Skeletal muscle cell (primary cell): ENCODE measurements at regions not wholly inside any gene's neighbourhood (a gene's known extent, or its start where the extent isn't known, plus 50 kb on each side); places are given as distances from the start of the nearest gene placed in this dataset.

ENCODE experiments used
- DNase-seq: peaks from one replicate; pipeline ENCODE4 v3.0.0-alpha.2; 2010; ENCODE audit warnings: low read depth
- H3K4me3 ChIP-seq: 2 replicates; pipeline ENCODE4 v1.5.1; 2011; ENCODE audit warnings: low read depth, mild to moderate bottlenecking, control low read depth, low read length, moderate library complexity

DNA sequence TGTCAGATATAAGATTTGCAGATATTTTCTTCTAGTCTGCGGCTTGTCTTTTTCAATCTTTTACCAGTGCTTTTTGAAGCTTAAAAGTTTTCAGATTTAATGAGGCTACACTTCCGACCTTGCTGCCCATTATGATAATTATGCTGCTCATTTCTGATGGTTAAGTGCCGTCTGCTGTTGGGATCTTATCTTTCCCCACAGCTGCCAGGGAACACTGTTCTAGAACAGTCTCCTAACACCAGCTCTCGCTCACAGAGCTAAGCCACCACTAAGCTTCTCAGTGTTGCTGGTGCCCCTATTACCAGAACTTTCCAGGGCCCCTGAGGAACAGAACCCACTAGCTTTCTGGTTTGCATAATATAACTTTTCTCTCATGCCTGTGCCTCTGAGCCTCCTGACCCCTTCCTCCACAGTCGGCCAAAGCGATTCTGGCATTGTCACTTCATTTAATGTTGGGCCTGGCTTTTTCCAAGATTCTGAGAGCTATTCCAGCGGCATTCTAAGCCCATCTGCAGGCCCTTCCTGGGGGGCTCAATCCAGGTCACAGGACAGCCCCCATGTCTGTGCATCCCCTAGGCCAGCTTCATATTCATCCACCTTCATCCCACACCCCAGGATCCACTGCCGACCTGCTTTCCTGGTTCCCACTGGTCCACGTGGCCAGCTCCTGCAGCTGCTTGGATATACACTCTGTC lies 237.0 kb downstream of the PTPRU start:
- no peak for DNase-seq
- no peak overlapping the region for H3K4me3 ChIP-seq

DNA sequence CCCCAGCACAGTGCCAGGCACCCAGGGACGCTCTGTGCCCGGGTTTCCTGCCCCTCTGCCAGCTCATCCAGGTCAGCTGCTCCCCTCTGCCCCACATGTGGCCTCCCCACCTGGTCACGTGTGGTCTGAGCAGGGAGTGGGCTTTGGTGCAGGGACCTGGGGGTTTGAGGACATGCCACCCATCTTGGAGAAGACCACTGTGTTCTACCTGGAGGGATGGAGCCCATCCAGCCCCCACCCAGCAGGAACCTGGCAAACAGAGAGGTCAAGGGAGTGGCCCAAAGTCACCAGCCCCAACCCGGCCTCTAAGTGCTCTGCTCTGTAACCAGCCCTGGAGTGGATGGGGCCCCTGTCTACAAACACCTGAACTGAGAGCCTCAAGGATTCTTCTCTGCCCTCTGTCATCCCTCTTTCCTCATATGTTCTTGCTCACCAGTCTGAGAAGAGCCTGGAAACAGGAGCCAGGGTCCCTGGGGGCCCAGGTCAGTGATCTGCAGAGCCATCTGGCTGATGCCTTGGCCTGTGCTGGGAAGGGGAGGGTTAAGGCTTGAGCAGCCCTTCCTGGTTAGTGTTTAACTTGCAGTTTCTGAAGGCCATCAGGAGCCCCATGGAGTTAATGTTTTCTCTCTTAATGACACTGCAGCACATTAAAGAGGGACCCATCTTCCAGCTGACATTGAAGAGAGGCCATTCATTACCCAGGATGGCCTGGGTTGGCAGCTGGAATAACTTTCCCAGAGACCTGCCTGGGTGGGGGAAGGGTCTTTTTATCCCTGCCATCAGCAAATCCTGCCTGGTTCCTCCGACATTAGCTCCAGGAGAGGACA lies 235.4 kb downstream of the PTPRU start:
- no peak for DNase-seq
- no peak overlapping the region for H3K4me3 ChIP-seq

DNA sequence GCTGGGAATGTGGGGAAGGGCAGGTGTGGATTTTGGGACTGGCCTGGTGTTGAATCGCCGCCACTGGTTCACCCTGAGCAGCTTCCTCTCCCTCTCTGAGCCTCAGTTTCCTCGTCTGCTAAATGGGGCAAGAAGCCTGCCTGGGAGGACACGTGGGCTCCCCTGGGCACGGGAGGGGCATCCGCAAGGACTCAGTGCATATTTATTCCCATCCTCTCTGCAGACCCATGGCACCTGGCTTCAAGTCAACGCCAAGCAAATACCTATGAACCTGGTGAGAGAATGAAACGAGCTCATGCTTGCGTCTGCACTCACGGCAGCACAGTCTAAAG lies 234.4 kb downstream of the PTPRU start:
- DNase-seq = no peak

DNA sequence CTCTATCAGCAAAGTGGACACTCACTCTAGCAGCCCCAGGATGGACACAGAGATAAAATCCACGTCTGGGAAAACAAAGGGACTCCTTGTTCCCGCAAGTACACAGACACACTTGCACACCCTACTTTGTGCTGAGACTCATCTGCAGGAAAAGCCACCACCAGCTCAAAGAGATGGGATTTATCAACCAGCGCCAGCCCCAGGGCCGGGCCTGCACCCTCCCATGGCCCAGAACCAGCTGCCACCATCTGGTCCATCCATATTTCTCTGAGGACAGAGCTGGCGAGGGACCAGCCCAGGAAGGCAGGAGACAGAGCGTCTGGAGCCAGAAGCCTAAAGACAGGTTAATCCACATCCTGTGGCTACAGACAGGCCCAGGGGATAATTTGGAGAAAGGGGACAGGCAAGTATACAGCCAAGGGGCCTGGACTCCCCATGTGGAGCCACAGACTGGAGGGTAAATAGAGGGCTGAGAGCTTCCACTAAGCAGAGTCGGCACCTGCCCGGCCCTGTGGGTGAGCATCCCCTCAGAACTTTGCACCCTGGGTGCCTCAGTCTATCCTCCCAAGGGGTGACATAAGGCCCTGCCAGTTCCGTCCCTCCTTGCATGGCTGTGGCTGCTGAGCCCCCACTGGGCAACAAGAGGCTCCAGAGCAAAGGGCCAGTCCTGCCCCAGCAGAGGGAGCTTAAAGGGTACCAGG lies 233.9 kb downstream of the PTPRU start:
- H3K4me3 ChIP-seq = no peak overlapping the region
- no peak for DNase-seq

More for the DNA sequence above, 234.4 kb downstream of the PTPRU start:
- no peak overlapping the region for H3K4me3 ChIP-seq

DNA sequence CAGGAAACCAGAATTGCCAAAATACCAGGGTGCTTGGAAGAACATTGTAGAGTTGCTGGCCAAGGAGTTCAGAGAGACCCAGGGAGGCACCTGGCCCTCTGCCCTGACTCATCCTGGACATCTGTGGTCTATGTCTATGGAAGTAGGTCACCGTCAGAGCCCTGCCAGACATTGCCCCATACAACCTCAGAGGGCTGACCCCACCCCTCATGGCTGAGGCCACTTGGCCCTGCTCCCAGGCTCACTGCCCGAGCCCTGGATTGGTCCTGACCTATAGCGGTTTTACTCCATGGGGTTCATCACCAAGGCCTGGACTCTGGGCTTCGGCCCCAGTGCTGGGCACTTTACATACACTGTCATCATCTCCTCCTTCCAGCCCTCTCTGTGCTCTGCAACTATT lies 233.1 kb downstream of the PTPRU start:
- no peak overlapping the region for H3K4me3 ChIP-seq
- DNase-seq = no peak

DNA sequence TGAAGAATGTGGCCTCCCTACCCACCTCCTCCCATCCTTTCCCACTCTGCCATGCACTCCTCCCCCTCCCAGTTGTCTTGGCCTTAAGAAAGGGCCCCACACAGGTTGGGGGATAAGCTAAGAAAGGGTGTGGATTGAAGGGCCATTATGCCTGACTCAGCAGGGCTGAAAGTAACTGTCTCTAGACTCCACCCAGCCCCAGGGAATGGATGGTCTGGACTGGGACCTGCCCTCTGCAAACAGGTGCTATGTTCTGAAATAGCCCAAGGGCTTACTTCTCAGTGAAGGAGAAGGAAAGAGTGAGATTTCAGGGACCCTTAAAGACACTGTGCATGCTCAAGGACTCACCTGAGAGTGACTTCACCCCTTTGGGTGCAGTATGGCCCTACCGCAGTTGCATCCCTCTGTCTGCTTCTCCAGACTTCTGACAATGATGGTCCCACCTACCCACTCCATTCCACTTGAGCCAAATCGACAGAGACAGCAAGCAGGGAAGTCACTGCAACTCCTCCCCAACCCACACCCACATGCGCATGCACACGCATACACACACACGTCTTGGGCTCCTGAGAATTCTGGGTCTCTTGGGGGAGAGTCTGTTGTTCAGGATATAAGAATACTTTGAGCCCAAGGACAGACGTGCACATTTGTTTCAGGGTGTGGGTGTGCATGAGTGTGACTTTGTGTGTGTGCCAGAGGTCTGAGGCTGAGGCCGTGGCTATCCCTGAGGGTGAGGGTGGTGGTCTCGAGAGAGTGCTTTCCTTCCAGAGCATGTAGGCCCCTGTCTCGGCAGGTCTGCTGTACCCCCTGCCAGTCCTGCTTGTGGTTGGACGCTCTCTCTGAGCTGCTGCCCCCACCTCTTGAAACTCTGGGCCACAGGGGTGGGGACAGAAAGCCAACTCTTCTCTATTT lies 231.9 kb downstream of the PTPRU start:
- no peak for DNase-seq
- no peak overlapping the region for H3K4me3 ChIP-seq

DNA sequence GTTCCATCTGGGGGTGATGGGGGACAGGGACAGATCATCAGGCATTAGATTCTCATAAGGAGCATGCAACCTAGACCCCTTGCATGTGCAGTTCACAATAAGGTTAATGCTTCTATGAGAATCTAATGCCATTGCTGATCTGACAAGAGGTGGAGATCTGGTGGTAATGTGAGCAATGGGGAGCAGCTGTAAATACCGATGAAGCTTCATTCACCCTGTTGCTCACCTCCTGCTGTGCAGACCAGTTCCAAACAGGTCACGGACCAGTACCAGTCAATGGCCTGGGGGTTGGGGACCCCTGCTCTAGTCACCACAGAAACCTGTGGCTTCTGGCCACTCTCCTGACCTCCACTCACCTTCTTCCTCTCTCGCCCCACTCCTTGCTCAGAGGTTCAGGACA lies 229.9 kb downstream of the PTPRU start:
- H3K4me3 ChIP-seq = no peak overlapping the region
- no peak for DNase-seq

DNA sequence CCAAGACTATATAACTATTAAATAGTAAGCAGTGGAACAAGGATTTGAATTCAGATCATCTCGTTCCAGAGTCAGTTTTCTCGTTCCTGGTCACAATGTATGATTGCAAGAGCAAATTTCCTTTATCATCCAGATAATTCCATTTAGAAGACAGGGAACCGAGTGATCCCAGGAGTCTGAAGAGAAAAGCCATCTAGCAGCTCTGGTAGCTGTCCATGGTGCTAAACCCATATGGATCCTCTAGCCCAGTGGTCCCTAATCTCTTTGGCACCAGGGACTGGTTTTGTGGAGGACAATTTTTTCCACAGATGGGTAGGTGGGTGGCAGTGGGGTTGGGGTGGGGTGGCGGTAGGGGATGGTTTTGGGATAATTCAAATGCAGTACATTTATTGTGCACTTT lies 229.4 kb downstream of the PTPRU start:
- no peak for DNase-seq
- H3K4me3 ChIP-seq = no peak overlapping the region

DNA sequence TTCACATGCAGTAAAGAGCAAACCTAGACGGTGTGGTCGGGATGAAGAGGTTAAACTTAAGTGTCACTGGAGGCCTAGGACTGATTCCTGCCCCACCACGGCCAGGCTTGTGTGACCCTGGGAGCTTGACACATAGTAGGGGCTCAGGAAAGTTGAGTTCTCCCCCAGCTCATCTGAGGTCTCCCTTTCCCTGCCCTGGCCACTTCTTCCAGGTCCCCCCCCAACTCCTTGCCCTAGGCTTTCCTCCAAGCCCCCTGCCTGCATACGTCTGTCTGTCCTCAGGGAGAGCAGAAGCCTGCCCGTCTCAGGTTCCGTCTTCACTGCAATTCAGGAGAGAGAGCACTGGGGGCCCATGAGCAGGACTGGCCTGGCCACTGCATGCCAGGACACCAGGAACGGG lies 225.8 kb downstream of the PTPRU start:
- H3K4me3 ChIP-seq = no peak overlapping the region
- DNase-seq = no peak

DNA sequence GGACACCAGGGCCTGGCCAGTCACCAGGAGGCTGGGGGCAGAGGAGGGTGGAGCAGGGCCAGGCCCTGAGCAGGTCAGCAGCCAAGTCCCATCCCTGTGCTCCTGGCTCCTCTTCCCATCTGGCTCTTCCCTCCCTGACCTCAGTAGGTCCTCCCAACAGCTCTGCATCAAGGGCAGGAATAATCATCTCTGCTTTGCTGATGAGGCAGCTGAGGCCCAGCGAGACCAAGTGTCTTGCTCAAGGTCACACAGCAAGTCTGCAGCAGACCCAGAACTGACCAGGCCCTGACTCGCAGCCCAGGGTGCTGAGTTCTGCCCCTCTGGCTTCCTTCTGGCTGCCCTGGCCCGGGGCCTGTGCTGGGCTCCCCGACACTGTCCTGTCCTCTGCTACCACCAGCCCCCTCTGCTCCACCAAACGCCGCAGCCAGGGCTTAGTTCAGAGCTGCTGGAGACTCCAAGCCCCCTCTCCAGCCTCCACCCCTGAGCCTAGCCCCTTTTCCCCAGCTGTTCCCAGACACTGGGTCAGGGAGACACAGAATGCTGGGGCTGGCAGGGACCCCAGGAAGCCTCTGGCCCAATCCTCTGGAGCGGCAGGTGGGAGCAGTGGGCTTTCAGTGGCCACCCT lies 224.9 kb downstream of the PTPRU start:
- DNase-seq = no peak
- H3K4me3 ChIP-seq = no peak overlapping the region

DNA sequence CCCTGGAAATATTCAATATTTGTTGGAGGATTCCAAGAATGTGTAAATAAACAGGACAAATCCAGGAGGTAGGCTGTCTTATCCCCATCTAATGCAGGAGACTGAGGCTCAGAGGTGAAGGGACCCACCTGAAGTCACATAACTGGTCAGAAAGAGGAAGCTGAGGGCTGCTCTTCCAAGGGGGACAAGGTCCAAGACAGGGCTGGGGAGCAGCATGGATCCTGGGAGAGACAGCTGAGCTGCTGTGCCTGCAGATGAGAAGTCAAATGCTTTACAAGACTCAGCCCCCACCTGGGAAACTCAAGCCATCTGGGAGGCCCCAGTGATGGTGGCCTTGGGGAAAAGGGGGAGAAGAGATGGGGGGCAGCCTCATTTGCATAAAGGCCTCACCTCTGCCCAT lies 224.4 kb downstream of the PTPRU start:
- no peak overlapping the region for H3K4me3 ChIP-seq
- no peak for DNase-seq

DNA sequence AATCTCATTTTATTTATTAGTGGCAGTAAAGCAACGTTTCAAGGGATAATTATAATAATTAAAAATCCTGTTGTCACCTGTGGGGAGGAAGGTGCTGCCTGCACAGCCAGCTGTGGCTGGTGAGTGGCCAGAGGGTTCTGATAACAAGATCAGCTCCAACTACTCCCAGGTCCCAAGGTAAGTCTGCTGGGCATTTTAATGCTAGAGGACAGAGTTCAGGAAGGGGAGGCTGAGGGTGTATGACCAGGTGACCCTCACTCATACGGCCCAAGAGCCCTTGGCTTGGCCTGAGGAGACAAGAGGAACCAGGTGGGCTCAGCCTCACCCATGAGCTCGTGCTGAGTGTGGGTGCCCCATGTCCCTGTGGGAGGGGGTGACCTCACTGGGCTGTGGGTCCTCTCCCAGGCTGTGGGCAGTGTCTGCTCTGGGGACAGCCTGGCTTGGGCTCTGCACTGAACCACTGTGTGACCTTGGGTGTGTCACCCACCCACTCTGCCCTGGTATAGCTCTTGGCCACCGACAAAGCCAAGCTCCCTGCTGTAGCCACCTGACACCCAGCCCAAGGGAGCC lies 223.8 kb downstream of the PTPRU start:
- no peak for DNase-seq
- no peak overlapping the region for H3K4me3 ChIP-seq

DNA sequence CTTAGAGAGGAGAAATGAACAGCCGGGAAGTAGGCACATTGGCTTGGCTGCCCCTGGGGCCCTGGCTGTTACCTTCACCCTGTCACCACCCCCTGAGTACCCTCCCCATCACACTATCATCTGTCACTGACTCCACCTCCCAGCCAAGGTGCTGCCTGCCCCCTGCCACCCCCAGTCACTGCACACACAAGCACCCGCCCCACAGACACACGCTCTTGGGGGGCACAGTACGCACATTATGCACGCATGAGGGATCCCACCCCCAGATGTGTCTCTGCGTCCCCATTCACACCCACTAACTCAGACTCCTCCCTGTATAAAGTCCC lies 223.3 kb downstream of the PTPRU start:
- H3K4me3 ChIP-seq = no peak overlapping the region
- no peak for DNase-seq

DNA sequence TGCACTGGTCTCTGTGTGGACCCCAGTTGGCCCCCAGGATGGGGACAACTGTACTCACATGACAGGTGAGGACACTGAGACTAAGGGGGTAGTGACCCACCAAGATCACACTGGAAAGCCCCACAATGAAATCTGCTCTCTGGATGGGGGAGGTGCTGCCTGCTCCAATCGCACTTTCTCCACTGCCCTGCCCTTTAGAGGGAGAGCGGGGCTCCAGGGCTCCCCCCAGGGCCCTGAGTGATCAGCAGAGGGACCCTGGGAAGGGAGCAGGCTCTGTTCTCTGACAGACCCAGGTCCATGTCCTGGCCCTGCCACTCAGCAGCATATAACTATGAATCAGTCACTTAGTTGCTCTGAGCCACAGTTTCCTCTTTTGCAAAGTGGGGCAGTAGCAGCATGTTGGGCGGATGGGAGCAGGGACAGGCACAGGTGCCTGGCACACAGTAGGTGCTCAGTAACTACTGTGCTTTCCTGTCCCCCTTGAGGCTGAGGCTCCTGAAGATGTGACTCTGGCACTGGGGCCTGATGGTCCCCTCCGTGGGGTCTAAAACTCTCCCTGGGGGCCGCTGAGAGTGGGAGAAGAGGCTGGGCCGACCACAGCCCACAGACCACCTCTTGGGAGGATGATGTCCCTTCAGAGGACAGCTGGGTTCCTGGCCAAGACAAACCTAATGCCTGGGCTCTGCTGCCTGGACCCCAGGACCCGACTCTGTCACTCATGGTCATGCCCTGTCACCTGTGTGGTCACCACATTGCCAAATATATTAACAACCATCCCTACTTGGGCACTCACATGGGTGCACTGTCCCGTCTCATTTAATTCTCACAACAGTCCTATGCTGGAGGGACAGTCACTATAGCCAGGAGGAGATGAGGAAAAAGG lies 222.7 kb downstream of the PTPRU start:
- H3K4me3 ChIP-seq = no peak overlapping the region
- DNase-seq = no peak

DNA sequence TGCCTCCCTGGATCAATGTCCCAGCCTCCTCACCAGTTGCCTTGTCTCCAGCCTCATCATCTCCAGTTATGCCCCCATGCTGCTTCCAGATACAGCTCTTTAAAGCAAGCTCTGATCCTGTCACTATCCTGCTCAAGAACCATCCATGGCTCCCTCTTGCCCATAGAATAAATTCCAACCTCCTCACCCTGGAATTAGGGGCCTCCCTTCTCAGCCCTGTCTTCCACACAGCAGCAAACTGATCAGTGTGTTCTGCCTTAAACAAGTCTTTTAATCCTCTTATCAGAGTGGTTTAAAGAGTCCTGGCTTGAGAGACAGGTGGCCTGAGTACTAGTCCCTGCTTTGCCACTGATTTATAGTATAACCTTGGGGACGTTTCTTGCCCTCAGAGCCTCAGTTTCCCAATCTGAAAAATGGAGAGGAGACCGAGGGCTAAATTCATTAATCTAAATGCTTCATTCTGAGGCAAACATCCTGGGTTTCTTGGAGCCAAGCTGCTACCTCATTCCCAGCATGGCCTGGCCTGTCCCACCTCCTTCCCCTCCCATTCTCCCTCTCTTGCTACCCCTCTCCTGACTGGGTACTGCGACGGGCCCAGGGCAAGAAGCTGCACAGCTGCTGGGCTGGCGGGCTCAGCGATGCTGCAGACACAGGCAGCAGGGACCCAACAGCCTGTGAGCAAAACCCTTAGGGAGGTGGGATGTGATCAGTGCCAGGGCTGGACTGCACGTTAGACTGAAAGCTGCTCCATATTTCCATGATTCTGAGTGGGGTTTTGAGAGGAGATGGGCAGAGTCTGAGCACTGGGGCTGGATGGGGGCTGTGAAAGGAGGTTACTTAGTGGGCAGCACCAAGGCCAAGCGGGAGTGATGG lies 221.4 kb downstream of the PTPRU start:
- DNase-seq = no peak
- no peak overlapping the region for H3K4me3 ChIP-seq

DNA sequence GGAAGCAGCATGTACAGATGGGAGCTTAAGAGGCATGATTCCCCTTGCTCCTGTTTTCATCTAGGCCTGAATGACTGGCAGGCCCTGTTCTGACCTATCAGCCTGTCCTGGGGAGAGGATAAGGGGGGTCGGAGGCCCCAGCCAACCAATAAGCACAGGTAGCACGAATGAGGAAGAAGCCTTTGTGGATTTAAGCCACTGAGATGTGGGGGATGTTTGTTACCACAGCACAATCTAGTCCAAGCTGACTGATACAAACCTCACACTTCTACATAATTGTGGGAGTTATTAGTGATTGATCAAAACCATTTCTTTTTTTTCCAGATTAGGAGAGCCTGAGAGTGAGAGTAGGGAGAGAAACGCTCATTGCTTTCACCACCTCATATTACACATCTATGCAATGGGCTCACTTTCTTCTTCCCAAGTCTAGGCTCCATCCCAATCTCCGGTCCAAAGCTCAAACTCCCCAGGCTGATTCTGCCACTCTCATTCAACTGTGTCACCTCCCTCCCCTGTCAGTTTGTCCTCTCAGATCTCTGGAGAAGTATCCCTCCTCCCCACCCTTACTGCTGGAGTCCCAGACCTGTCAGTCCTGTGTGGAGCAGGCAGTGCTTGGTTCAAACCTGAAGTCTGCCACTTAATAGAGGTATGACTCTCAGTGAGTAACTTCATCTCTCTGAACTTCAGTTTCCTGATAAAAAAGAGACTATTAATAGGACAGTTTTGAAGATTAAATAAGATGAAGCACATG lies 220.5 kb downstream of the PTPRU start:
- H3K4me3 ChIP-seq = no peak overlapping the region
- DNase-seq = no peak

DNA sequence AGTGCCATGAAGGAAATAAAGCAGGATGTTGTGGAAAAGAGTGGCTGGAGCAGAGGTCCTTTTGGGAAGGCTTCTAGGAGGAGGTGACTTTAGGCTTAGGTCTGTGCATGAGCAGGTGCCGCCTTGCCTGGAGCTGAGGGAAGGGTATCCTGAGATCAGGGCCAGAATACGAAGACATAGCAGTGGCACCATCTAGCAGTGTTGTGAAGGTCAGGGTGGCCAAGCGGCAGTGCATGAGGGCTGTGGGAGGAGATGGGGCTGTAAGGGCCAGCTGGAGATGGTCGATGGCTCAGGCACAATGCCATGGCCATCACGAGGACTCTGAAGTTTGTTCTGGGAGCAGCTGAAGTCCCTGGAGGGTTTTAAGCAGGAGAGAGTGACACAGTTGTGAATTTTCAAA lies 219.5 kb downstream of the PTPRU start:
- DNase-seq = no peak
- no peak overlapping the region for H3K4me3 ChIP-seq
